OCI-M2 (cell line): ENCODE measurements at regions not wholly inside any gene's neighbourhood (a gene's known extent, or its start where the extent isn't known, plus 50 kb on each side); places are given as distances from the start of the nearest gene placed in this dataset.
"Not testable (repeated sequence)": the region's sequence is repeated elsewhere in the genome, so short reads cannot be mapped to it uniquely, and the experiment has no call there.

ENCODE experiments used
- DNase-seq: peaks from one replicate; lab custom pipeline; 2025; ENCODE audit not compliant: unreplicated experiment; lab: John Stamatoyannopoulos, UW

GRCh38 chr21:17738176-17738953, 80.8 kb downstream of the C21orf91 start:
- DNase-seq: no peak

- DNase-seq: no peak
Measured at GRCh38 chr21:17736072-17736471, 83.1 kb downstream of the C21orf91 start.

GRCh38 chr21:17733209-17733608, 85.9 kb downstream of the C21orf91 start:
- DNase-seq: no peak

GRCh38 chr21:17732306-17732705, 86.8 kb downstream of the C21orf91 start:
- DNase-seq: no peak

- DNase-seq: no peak
Measured at GRCh38 chr21:17731554-17731953, 87.6 kb downstream of the C21orf91 start.

- DNase-seq: no peak
Measured at GRCh38 chr21:17730782-17731181, 88.4 kb downstream of the C21orf91 start.

GRCh38 chr21:17729455-17729854, 89.7 kb downstream of the C21orf91 start:
- no peak for DNase-seq

- no peak for DNase-seq
Measured at GRCh38 chr21:17727361-17727760, 91.8 kb downstream of the C21orf91 start.

- DNase-seq: no peak
Measured at GRCh38 chr21:17726047-17726829, 92.9 kb downstream of the C21orf91 start.

GRCh38 chr21:17725339-17725738, 93.8 kb downstream of the C21orf91 start:
- no peak for DNase-seq

- DNase-seq: no peak
Measured at GRCh38 chr21:17712887-17713286, 100.2 kb upstream of the BTG3 start.

GRCh38 chr21:17711896-17712295, 99.2 kb upstream of the BTG3 start:
- no peak for DNase-seq

- no peak for DNase-seq
Measured at GRCh38 chr21:17709266-17709611, 96.5 kb upstream of the BTG3 start.

GRCh38 chr21:17708522-17709265, 96.0 kb upstream of the BTG3 start:
- DNase-seq: no peak

- no peak for DNase-seq
Measured at GRCh38 chr21:17699524-17700189, 87.0 kb upstream of the BTG3 start.

- no peak for DNase-seq
Measured at GRCh38 chr21:17697473-17697872, 84.8 kb upstream of the BTG3 start.

- DNase-seq: not testable (repeated sequence)
Measured at GRCh38 chr21:17694416-17694815, 81.7 kb upstream of the BTG3 start.

GRCh38 chr21:17693801-17694200, 81.1 kb upstream of the BTG3 start:
- no peak for DNase-seq

- DNase-seq: no peak
Measured at GRCh38 chr21:17690078-17690494, 77.4 kb upstream of the BTG3 start.

GRCh38 chr21:17688912-17689874, 76.5 kb upstream of the BTG3 start:
- DNase-seq: no peak
